GM12875 (cell line): ENCODE measurements at regions not wholly inside any gene's neighbourhood (a gene's known extent, or its start where the extent isn't known, plus 50 kb on each side); places are given as distances from the start of the nearest gene placed in this dataset.

Source experiments
- H3K4me3 ChIP-seq: one replicate; pipeline ENCODE4 v1.5.1; 2011; ENCODE audit warnings: low read depth, low read length, control low read depth
- CTCF ChIP-seq: IDR thresholded peaks from 2 replicates; pipeline ENCODE4 v1.5.1; 2011; ENCODE audit warnings: low read depth, mild to moderate bottlenecking, control low read depth, inconsistent platforms, low read length, moderate library complexity, borderline replicate concordance; ENCODE audit not compliant: insufficient read depth

GRCh38 chr2:82852787-82853186 lies 1606.3 kb downstream of the SUCLG1 start:
- no peak overlapping the region for H3K4me3 ChIP-seq
- no peak for TF ChIP-seq CTCF

GRCh38 chr2:82848285-82848684 lies 1610.8 kb downstream of the SUCLG1 start:
- no peak overlapping the region for H3K4me3 ChIP-seq
- no peak for TF ChIP-seq CTCF

- no peak overlapping the region for H3K4me3 ChIP-seq
- TF ChIP-seq CTCF: no peak
These were observed 1620.0 kb downstream of the SUCLG1 start for GRCh38 chr2:82839036-82839435.

- no peak overlapping the region for H3K4me3 ChIP-seq
- TF ChIP-seq CTCF: no peak
These were observed 1621.3 kb downstream of the SUCLG1 start for GRCh38 chr2:82837588-82838304.

GRCh38 chr2:82834893-82835292 lies 1624.2 kb downstream of the SUCLG1 start:
- H3K4me3 ChIP-seq: no peak overlapping the region
- TF ChIP-seq CTCF: no peak

- TF ChIP-seq CTCF: no peak
- no peak overlapping the region for H3K4me3 ChIP-seq
These were observed 1631.7 kb downstream of the SUCLG1 start for GRCh38 chr2:82827426-82827825.

- no peak for TF ChIP-seq CTCF
- H3K4me3 ChIP-seq: no peak overlapping the region
These were observed 1632.6 kb downstream of the SUCLG1 start for GRCh38 chr2:82826437-82826836.
